SK-N-SH (cell line): ENCODE measurements at regions not wholly inside any gene's neighbourhood (a gene's known extent, or its start where the extent isn't known, plus 50 kb on each side); places are given as distances from the start of the nearest gene placed in this dataset.

Source experiments
- CTCF ChIA-PET: fragments of 300-600, 350-600 bp; formaldehyde crosslinking; extraction: SDS; loops from one replicate; lab custom pipeline; 2021; lab: Yijun Ruan, JAX
- POLR2A ChIA-PET: fragments of 350-600 bp; sonication (Branson Sonifier 250); formaldehyde crosslinking; extraction: SDS; loops from one replicate; lab custom pipeline; 2020; ENCODE audit warnings: antibody characterized with exemption, inconsistent platforms; lab: Yijun Ruan, JAX
- DNase-seq: peaks from one replicate; pipeline ENCODE4 v3.0.0; 2012
- H2AFZ ChIP-seq: fragments of 200-600 bp; sonication (generic); 2 replicates; pipeline ENCODE4 v1.8.1; 2016; ENCODE audit warnings: antibody characterized with exemption, mild to moderate bottlenecking, low read depth
- H3F3A ChIP-seq: fragments of 200-600 bp; sonication (generic); replicated peaks from 2 replicates; pipeline ENCODE3; 2016; ENCODE audit warnings: antibody characterized with exemption, mild to moderate bottlenecking; ENCODE audit not compliant: insufficient read depth
- H3K27ac ChIP-seq, 2 experiments: fragments of 200-500 bp in 1 of 2; fragments of 200-600 bp in 1 of 2; sonication (Bioruptor generic) in 1 of 2; sonication (generic), shearing (Covaris generic) in 1 of 2; 2 replicates each; pipeline versions ENCODE4 v1.5.1 to v1.6.1; 2014 to 2016; ENCODE audit warnings: low read depth in 2 of 2, inconsistent platforms in 1 of 2, low read length in 1 of 2, mild to moderate bottlenecking in 1 of 2, mixed read lengths in 1 of 2
- H3K27me3 ChIP-seq: fragments of 200-600 bp; sonication (generic), shearing (Covaris generic); 2 replicates; pipeline ENCODE4 v1.6.1; 2016; ENCODE audit warnings: mixed run types; ENCODE audit not compliant: insufficient read depth
- H3K36me3 ChIP-seq, 2 experiments: fragments of 200-500 bp in 1 of 2; fragments of 200-600 bp in 1 of 2; sonication (Bioruptor generic) in 1 of 2; sonication (generic) in 1 of 2; replicated peaks in 1 of 2; 2 replicates each; pipeline versions ENCODE3 to v1.5.1; 2014 to 2016; ENCODE audit warnings: low read length in 1 of 2, mild to moderate bottlenecking in 1 of 2; ENCODE audit not compliant: insufficient read depth in 2 of 2, control insufficient read depth in 1 of 2
- H3K4me1 ChIP-seq, 2 experiments: fragments of 200-500 bp in 1 of 2; fragments of 200-600 bp in 1 of 2; sonication (Bioruptor generic) in 1 of 2; sonication (generic), shearing (Covaris generic) in 1 of 2; 2 replicates each; pipeline versions ENCODE4 v1.5.1 to v1.6.1; 2014 to 2016; ENCODE audit warnings: low read depth in 1 of 2, low read length in 1 of 2, mixed run types in 1 of 2; ENCODE audit not compliant: insufficient read depth in 2 of 2, control insufficient read depth in 1 of 2
- H3K4me2 ChIP-seq: fragments of 200-600 bp; sonication (generic), shearing (Covaris generic); 2 replicates; pipeline ENCODE4 v1.6.1; 2017; ENCODE audit warnings: mixed run types
- H3K4me3 ChIP-seq, 2 experiments: fragments of 200-500 bp in 1 of 2; fragments of 200-600 bp in 1 of 2; sonication (Bioruptor generic) in 1 of 2; sonication (generic), shearing (Covaris generic) in 1 of 2; 2 replicates each; pipeline versions ENCODE4 v1.5.1 to v1.8.1; 2014 to 2016; ENCODE audit warnings: low read depth in 2 of 2, inconsistent platforms in 1 of 2, low read length in 1 of 2, mild to moderate bottlenecking in 1 of 2, mixed read lengths in 1 of 2, moderate library complexity in 1 of 2
- H3K79me2 ChIP-seq: fragments of 200-600 bp; sonication (generic); 2 replicates; pipeline ENCODE4 v1.8.1; 2017; ENCODE audit warnings: mild to moderate bottlenecking; ENCODE audit not compliant: insufficient read depth
- H3K9ac ChIP-seq: fragments of 200-600 bp; sonication (generic); 2 replicates; pipeline ENCODE4 v1.6.1; 2017; ENCODE audit warnings: mixed run types
- H3K9me2 ChIP-seq: fragments of 200-600 bp; sonication (generic); 2 replicates; pipeline ENCODE4 v1.6.1; 2017; ENCODE audit warnings: mixed run types
- H3K9me3 ChIP-seq: fragments of 200-600 bp; sonication (generic); 2 replicates; pipeline ENCODE4 v1.6.1; 2017; ENCODE audit warnings: mixed run types, mild to moderate bottlenecking, moderate library complexity
- H4K20me1 ChIP-seq: fragments of 200-600 bp; sonication (generic); 2 replicates; pipeline ENCODE4 v1.6.1; 2017; ENCODE audit warnings: mild to moderate bottlenecking, mixed run types; ENCODE audit not compliant: insufficient read depth
- FOXJ3 ChIP-seq: sonication (generic); formaldehyde crosslinking; IDR thresholded peaks from 2 replicates; pipeline ENCODE4 v1.5.1; 2020; ENCODE audit warnings: mild to moderate bottlenecking, missing genetic modification reagents
- FOXM1 ChIP-seq: IDR thresholded peaks from 2 replicates; pipeline ENCODE4 v1.4.0; 2012; ENCODE audit warnings: low read depth, mild to moderate bottlenecking
- IRF3 ChIP-seq: fragments of 150-350 bp; IDR thresholded peaks from 2 replicates; pipeline ENCODE4 v1.6.1; 2016; ENCODE audit warnings: mild to moderate bottlenecking, low read depth, low read length
- JUND ChIP-seq: IDR thresholded peaks from 2 replicates; pipeline ENCODE4 v1.4.0; 2012
- MAX ChIP-seq: IDR thresholded peaks from 2 replicates; pipeline ENCODE4 v1.4.0; 2012; ENCODE audit warnings: low read depth
- MEF2A ChIP-seq: IDR thresholded peaks from 2 replicates; pipeline ENCODE4 v1.4.0; 2012; ENCODE audit warnings: low read depth, borderline replicate concordance
- MXI1 ChIP-seq: IDR thresholded peaks from 2 replicates; pipeline ENCODE4 v1.6.1; 2012; ENCODE audit warnings: mild to moderate bottlenecking, low read depth, low read length, improper control_type of control experiment
- NFIC ChIP-seq: IDR thresholded peaks from 2 replicates; pipeline ENCODE4 v1.4.0; 2012; ENCODE audit warnings: borderline replicate concordance
- RCOR1 ChIP-seq: fragments of 150-350 bp; IDR thresholded peaks from 2 replicates; pipeline ENCODE4 v1.6.1; 2017; ENCODE audit warnings: antibody characterized with exemption, low read length
- REST ChIP-seq: IDR thresholded peaks from 2 replicates; pipeline ENCODE4 v1.6.1; 2012; ENCODE audit warnings: mild to moderate bottlenecking, low read depth, low read length, moderate library complexity
- RFX5 ChIP-seq: IDR thresholded peaks from 2 replicates; pipeline ENCODE4 v1.6.1; 2012; ENCODE audit warnings: mild to moderate bottlenecking, improper control_type of control experiment, low read length
- RXRA ChIP-seq: IDR thresholded peaks from 2 replicates; pipeline ENCODE4 v1.4.0; 2012; ENCODE audit warnings: low read depth, mild to moderate bottlenecking, borderline replicate concordance
- SMC3 ChIP-seq: IDR thresholded peaks from 2 replicates; pipeline ENCODE4 v1.6.1; 2012; ENCODE audit warnings: low read depth, low read length, improper control_type of control experiment
- TEAD4 ChIP-seq: IDR thresholded peaks from 2 replicates; pipeline ENCODE4 v1.4.0; 2012; ENCODE audit warnings: mild to moderate bottlenecking, borderline replicate concordance; ENCODE audit not compliant: insufficient read depth
- USF1 ChIP-seq: IDR thresholded peaks from 2 replicates; pipeline ENCODE4 v1.4.0; 2012; ENCODE audit warnings: low read depth, borderline replicate concordance
- USF2 ChIP-seq: fragments of 150-350 bp; IDR thresholded peaks from 2 replicates; pipeline ENCODE4 v1.6.1; 2017; ENCODE audit warnings: antibody characterized with exemption, low read length, low read depth, borderline replicate concordance
- WGBS: methylation state at CpG from one replicate; pipeline ENCODE4 v1.1.6; 2017; ENCODE audit warnings: low lambda C conversion rate; 5-methylcytosine and 5-hydroxymethylcytosine counted together

- POLR2A ChIA-PET, result no interaction called here
- Histone ChIP-seq H3K9me2 (no peaks in the 10 kb centered on the region; the same call in none of the 2 replicates), H4K20me1 (no peaks in the 10 kb centered on the region), H3K9me3 (no peaks in the 10 kb centered on the region), H3K9ac (no peak overlapping the region), H3K4me2 (no peak overlapping the region), H3K36me3 (no peaks in the 10 kb centered on the region)
- DNase-seq, result no peak
- TF ChIP-seq MEF2A (no peak), MXI1 (no peak), FOXM1 (no peak), REST (no peak), MAX (no peak), NFIC (no peak), USF2 (no peak), USF1 (no peak), SMC3 (no peak), IRF3 (no peak), RFX5 (no peak), JUND (no peak), TEAD4 (no peak), RCOR1 (no peak), RXRA (no peak), FOXJ3 (CRISPR knock-in tag) (no peak)
- TF ChIP-seq, all 33 proteins: peak for 0
- Histone ChIP-seq H3K27ac (no peak overlapping the region), H3K4me1 (no peaks in the 10 kb centered on the region), H2AFZ (no peak overlapping the region), H3K4me3 (no peak overlapping the region), H3K27me3 (no peaks in the 10 kb centered on the region), H3F3A (no peaks in the 10 kb centered on the region), H3K79me2 (no peaks in the 10 kb centered on the region)
- CTCF ChIA-PET, result no interaction called here
- 19% methylated on average over 5 of the region's 5 CpGs for WGBS
These were observed 315.7 kb upstream of the SPOCK3 start for GRCh38 chr4:167550021-167550420.
